ENCODE measurements at regions not wholly inside any gene's neighbourhood (a gene's known extent, or its start where the extent isn't known, plus 50 kb on each side); places are given as distances from the start of the nearest gene placed in this dataset.

DNA sequence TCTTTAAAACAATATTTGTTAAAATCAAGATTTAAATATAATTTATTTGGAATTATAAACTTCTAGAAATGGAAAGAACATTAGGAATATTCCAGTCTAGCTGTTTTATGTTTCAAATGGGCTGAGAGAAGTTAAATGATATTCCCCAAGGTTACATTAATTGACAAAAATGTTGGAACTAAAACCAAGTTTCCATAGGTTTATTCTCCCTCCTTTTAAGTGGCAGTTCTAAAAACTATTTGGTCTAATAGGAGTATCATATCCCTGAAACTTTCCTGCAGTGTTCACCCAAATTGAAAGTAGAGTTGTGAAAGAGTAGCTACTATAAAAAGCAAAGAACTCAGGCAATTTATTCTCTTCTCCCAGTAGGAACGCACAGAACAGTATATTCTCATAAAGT lies 1185.5 kb downstream of the LRFN5 start:
- WGBS, 2 donors = 33 to 50% methylated on average over 1 of the region's 1 CpG
- Histone ChIP-seq H3K4me1 (no peaks in the 10 kb centered on the region), H3K36me3 (no peaks in the 10 kb centered on the region), H3K9me3 (no peaks in the 10 kb centered on the region), H3K27me3 (no peaks in the 10 kb centered on the region), H3K27ac (no peak overlapping the region), H3K4me3 (no peak overlapping the region)
- DNase-seq (ENCODE audit: low spot score in 2 of 2) = no peak
- TF ChIP-seq EP300 (IDR thresholded peaks at IDR 0.05) = no peak
- no peak for TF ChIP-seq CTCF (IDR thresholded peaks at IDR 0.05)
- no peak for TF ChIP-seq POLR2A (IDR thresholded peaks at IDR 0.05)

DNA sequence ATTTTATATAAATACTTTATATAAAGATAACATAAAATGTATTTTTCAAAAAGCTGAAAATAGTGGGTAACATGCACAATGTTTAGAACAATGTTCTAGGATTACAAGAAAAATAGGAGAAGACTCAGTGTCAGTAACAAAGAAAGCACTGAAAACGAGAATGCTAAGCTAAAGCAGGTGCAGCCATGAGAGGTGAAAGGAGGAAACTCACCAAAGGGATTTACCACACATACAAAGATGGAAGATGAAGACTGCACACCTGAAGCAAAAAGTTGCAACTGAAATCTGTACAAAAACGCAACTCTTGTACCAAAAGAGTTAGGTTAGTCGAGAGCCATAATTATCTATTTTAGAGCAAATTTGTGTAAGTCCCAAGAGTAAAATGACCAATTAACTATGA lies 1176.1 kb downstream of the LRFN5 start:
- Histone ChIP-seq H3K9me3 (peaks cover 0 to 18% (median 1%) of the 10 kb centered on the region in 4 donors), H3K27ac (no peak overlapping the region), H3K4me1 (no peaks in the 10 kb centered on the region), H3K27me3 (no peaks in the 10 kb centered on the region), H3K36me3 (no peaks in the 10 kb centered on the region), H3K4me3 (no peak overlapping the region)
- 81 to 82% methylated on average over 3 of the region's 3 CpGs for WGBS, 2 donors
- no peak for TF ChIP-seq POLR2A (IDR thresholded peaks at IDR 0.05)
- TF ChIP-seq EP300 (IDR thresholded peaks at IDR 0.05) = no peak
- no peak for TF ChIP-seq CTCF (IDR thresholded peaks at IDR 0.05)
- DNase-seq (ENCODE audit: low spot score in 2 of 2) = no peak

DNA sequence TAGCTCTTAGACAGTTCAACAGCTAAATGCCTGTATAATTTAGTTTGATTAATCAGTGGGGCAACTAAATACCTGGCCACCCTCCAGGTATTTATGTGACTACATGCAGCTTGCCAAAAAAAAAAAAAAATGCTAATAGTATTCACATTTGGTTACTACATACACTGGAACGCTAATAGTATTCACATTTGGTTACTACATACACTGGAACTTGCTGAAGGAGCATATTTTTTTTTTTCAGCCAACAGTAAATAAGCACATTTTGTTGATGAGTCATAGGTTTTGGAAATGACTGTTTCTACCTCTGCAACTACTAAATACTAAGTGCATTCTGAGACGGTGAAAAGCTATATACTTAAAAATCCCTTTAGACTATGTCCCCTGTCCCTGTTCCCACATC lies 1172.3 kb downstream of the LRFN5 start:
- Histone ChIP-seq H3K4me1 (no peaks in the 10 kb centered on the region), H3K4me3 (no peak overlapping the region), H3K36me3 (no peaks in the 10 kb centered on the region), H3K27ac (no peak overlapping the region), H3K9me3 (peaks cover 0 to 3% (median under 1%) of the 10 kb centered on the region in 4 donors), H3K27me3 (no peaks in the 10 kb centered on the region)
- no peak for DNase-seq (ENCODE audit: low spot score in 2 of 2)
- TF ChIP-seq EP300 (IDR thresholded peaks at IDR 0.05) (no peak), POLR2A (IDR thresholded peaks at IDR 0.05) (no peak)
- WGBS, 2 donors = 70 to 72% methylated on average over 2 of the region's 2 CpGs

DNA sequence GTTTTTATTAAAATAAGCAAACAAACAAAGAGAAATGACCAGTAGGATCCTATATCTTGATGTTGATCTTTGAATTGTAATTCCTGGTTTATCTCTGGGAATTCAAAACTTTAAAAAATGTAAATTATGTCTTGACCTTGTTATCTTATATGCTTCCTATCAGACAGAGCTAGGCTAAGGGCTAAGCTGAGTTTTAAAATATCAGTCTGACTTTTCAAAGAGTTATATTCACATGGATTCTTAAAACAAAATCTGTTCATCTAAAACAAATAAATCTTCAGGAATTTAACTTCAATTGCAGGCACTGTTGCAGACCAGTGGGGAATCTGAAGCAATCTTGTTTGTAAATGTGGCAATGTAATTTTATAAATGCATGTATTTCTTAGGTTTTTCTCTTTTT lies 1144.1 kb downstream of the LRFN5 start:
- Histone ChIP-seq H3K27me3 (no peaks in the 10 kb centered on the region), H3K27ac (no peak overlapping the region), H3K36me3 (no peaks in the 10 kb centered on the region), H3K9me3 (no peaks in the 10 kb centered on the region), H3K4me1 (no peaks in the 10 kb centered on the region), H3K4me3 (no peak overlapping the region)
- DNase-seq (ENCODE audit: low spot score in 2 of 2) = no peak
- TF ChIP-seq CTCF (IDR thresholded peaks at IDR 0.05) (no peak), POLR2A (IDR thresholded peaks at IDR 0.05) (no peak), EP300 (IDR thresholded peaks at IDR 0.05) (no peak)

DNA sequence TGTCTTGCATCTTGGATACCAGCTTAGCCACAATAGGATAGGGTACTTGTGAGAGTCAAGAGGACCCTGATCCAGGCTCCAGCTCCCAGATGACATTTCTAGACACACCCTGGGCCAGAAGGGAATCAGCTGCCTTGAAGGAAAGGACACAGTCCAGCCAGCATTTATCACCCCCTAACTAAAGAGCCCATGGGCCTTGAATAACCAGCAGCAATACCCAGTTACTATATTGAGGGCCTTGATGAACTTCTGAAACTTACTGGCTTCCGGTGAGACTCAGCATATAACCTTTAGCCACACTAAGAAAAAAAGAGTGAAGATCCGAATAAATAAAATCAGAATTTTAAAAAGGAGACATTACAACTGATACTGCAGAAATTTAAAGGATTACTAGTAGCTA lies 1135.4 kb downstream of the LRFN5 start:
- Histone ChIP-seq H3K9me3 (peaks cover 0 to 5% (median 0%) of the 10 kb centered on the region in 4 donors), H3K36me3 (no peaks in the 10 kb centered on the region), H3K27me3 (no peaks in the 10 kb centered on the region), H3K4me1 (no peaks in the 10 kb centered on the region), H3K27ac (no peak overlapping the region), H3K4me3 (no peak overlapping the region)
- 62 to 70% methylated on average over 2 of the region's 2 CpGs for WGBS, 2 donors
- no peak for TF ChIP-seq POLR2A (IDR thresholded peaks at IDR 0.05)
- no peak for TF ChIP-seq EP300 (IDR thresholded peaks at IDR 0.05)
- TF ChIP-seq CTCF (IDR thresholded peaks at IDR 0.05) = no peak
- DNase-seq (ENCODE audit: low spot score in 2 of 2) = no peak

GRCh38 chr14:42736408-42736807 lies 1129.7 kb downstream of the LRFN5 start:
- TF ChIP-seq POLR2A (IDR thresholded peaks at IDR 0.05) = no peak
- no peak for TF ChIP-seq CTCF (IDR thresholded peaks at IDR 0.05)
- TF ChIP-seq EP300 (IDR thresholded peaks at IDR 0.05) = no peak
- no peaks in the 10 kb centered on the region for H3K4me1 ChIP-seq
- H3K27me3 ChIP-seq = no peaks in the 10 kb centered on the region
- no peaks in the 10 kb centered on the region for H3K36me3 ChIP-seq
- H3K4me3 ChIP-seq = no peak overlapping the region
- DNase-seq (ENCODE audit: low spot score in 2 of 2) = no peak
- WGBS, 2 donors = 33 to 85% methylated on average over 1 of the region's 1 CpG
- no peak overlapping the region for H3K27ac ChIP-seq
- H3K9me3 ChIP-seq = no peaks in the 10 kb centered on the region
